ENCODE measurements at regions not wholly inside any gene's neighbourhood (a gene's known extent, or its start where the extent isn't known, plus 50 kb on each side); places are given as distances from the start of the nearest gene placed in this dataset.

GRCh38 chr12:131221061-131221956 is 267.6 kb downstream of the ADGRD1 start (continued):
- TF ChIP-seq PHF8 (conservative IDR thresholded peaks at IDR 0.05; ENCODE audit: low read depth, low read length) (no peak), FOSL1 (IDR thresholded peaks at IDR 0.05; ENCODE audit: insufficient read depth, low read depth, low read length) (no peak), RBBP5 (IDR thresholded peaks at IDR 0.05; ENCODE audit: borderline replicate concordance, low read depth, low read length) (no peak), CHD2 (IDR thresholded peaks at IDR 0.05; ENCODE audit: low read length) (no peak), POLR2A (IDR thresholded peaks at IDR 0.05; ENCODE audit: control extremely low read depth in 1 of 2, low read depth in 2 of 2, low read length in 2 of 2) (no peak)

All from H1 (cell line).